Naive thymus-derived CD8-positive, alpha-beta T cell (primary cell): ENCODE measurements at regions not wholly inside any gene's neighbourhood (a gene's known extent, or its start where the extent isn't known, plus 50 kb on each side); places are given as distances from the start of the nearest gene placed in this dataset.

Experiments used
- ATAC-seq, 2 donors: fragments of 150-1000 bp; cut with Tn5 transposase in 1 of 2; sonication (Bioruptor Pico), chemical (Tn5 transposase) in 1 of 2; 1 replicate in 1 of 2; 2 replicates in 1 of 2; pipeline ENCODE4 v1.10.0; 2021; ENCODE audit warnings: mild to moderate bottlenecking in 2 of 2, moderate library complexity in 2 of 2
- POLR2A ChIA-PET: fragments of 350-600 bp; sonication (Branson Sonifier 250); formaldehyde crosslinking; loops from one replicate; lab custom pipeline; 2021; ENCODE audit warnings: antibody characterized with exemption; lab: Charles Lee
- DNase-seq, 10 donors: peaks; one replicate each; pipeline versions ENCODE4 v3.0.0 to v3.0.0-alpha.2; 2020 to 2022
- H3K27ac Mint-ChIP-seq, 10 donors: one replicate each; pipeline ENCODE4 v1.8.0; 2020 to 2022; ENCODE audit warnings: mild to moderate bottlenecking in 10 of 10, mixed read lengths in 10 of 10, moderate library complexity in 4 of 10, inconsistent platforms in 1 of 10
- H3K27me3 Mint-ChIP-seq, 5 donors: one replicate each; pipeline ENCODE4 v1.8.0; 2021 to 2022; ENCODE audit warnings: mixed read lengths in 5 of 5
- H3K36me3 Mint-ChIP-seq, 3 donors: one replicate each; pipeline ENCODE4 v1.8.0; 2020 to 2022; ENCODE audit warnings: mixed read lengths in 3 of 3, mild to moderate bottlenecking in 2 of 3, inconsistent platforms in 1 of 3
- H3K4me1 Mint-ChIP-seq, 4 donors: one replicate each; pipeline ENCODE4 v1.8.0; 2021 to 2022; ENCODE audit warnings: mixed read lengths in 4 of 4
- H3K4me3 Mint-ChIP-seq, 10 donors: one replicate each; pipeline ENCODE4 v1.8.0; 2020 to 2022; ENCODE audit warnings: mild to moderate bottlenecking in 10 of 10, mixed read lengths in 10 of 10, moderate library complexity in 6 of 10, inconsistent platforms in 1 of 10
- H3K9me3 Mint-ChIP-seq, 9 donors: one replicate each; pipeline ENCODE4 v1.8.0; 2020 to 2022; ENCODE audit warnings: mixed read lengths in 9 of 9, mild to moderate bottlenecking in 3 of 9, inconsistent platforms in 1 of 9, moderate library complexity in 1 of 9

DNA sequence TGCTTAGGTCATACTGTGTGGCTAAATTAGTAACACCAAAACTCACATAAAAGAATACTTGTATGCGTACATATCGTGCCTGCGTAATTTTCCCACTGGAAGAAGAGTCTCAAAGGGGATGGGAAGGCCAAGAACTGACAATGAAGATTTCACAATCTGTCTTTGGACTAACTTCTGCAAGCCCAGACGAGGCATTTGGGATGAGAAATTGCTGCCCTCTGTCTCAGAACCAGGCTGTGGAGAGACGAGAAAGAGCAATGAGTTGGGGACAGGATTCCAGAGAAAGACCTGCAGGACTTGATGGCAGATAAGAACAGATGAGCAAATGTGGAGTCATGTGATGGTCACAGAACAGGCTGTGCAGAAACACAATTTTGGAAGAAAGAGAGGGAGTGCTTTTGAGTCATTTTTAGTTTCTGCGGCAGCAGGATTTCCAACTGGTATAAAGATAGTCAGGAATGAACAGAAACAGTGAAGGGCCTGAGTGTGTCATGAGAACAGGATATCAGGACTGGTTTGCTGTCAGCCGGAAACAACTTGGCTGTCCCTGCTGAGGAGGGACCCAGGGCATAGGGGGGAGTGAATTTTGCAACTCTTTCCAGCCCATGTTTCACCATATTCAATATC, 82.7 kb upstream of the CTSC start:
- POLR2A ChIA-PET, result no interaction called here
- no peak overlapping the region for H3K4me3 Mint-ChIP-seq
- DNase-seq (no peak), ATAC-seq (no peak)
- H3K27me3 Mint-ChIP-seq, result no peaks in the 10 kb centered on the region
- peaks cover 19 to 46% (median 37%) of the 10 kb centered on the region in 4 donors for H3K4me1 Mint-ChIP-seq
- H3K9me3 Mint-ChIP-seq, result no peaks in the 10 kb centered on the region
- peak overlapping the region in 1 of 10 donors; percentile 12 for H3K27ac Mint-ChIP-seq
- no peaks in the 10 kb centered on the region for H3K36me3 Mint-ChIP-seq

DNA sequence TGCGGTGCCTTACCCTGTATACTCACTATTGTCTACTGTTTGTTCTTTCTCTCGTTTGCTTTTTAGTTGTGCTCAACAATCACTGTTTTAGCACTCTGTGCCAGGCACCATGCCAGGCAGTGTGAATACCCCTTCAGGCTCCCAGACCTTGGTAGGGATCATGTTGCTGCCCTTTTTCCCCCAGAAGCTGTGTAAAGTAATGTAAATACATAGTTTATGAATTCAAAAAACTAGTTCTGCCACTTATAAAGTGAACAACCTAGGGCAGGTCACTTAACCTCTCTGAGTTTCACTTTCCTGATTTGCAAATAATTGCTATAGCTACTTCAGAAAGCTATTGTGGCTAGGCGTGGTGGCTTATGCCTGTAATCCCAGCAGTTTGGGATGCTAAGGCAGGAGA, 81.0 kb upstream of the CTSC start:
- no peak for ATAC-seq
- Mint-ChIP-seq H3K27me3 (no peaks in the 10 kb centered on the region), H3K36me3 (no peaks in the 10 kb centered on the region), H3K4me3 (no peak overlapping the region), H3K9me3 (no peaks in the 10 kb centered on the region), H3K4me1 (peaks cover 27 to 56% (median 50%) of the 10 kb centered on the region in 4 donors), H3K27ac (no peak overlapping the region)
- DNase-seq, result no peak
- POLR2A ChIA-PET, result no interaction called here

DNA sequence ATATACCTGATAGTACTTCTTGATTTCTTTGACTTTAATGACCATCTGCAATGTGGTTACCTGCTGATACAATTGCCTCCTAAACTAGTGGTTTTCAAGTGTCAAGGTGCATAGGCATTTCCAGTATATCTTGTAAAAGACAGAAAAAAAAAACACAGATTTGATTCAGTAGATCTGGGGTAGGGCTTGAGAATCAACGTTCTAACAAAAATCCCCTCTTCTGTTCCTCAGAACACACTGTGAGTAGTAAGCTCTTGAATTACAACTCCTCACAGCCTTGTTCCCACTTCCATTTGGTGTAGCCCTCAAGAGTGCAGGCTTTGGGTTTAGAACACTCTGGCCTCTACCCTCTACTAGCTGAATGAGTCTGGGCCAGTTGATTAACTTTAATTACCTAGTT, 78.0 kb upstream of the CTSC start:
- Mint-ChIP-seq H3K36me3 (peaks cover 0 to 3% (median 0%) of the 10 kb centered on the region in 3 donors), H3K9me3 (no peaks in the 10 kb centered on the region), H3K27me3 (no peaks in the 10 kb centered on the region), H3K4me1 (peaks cover 23 to 42% (median 37%) of the 10 kb centered on the region in 4 donors), H3K27ac (peak overlapping the region in 6 of 10 donors; percentile 15 to 74 (median 48)), H3K4me3 (peak overlapping the region in 7 of 10 donors; percentile 69 to 78 (median 77))
- ATAC-seq (no peak), DNase-seq (no peak)
- POLR2A ChIA-PET, result interaction anchor here (1.5 kb wide), 1 partner anchor 78 kb away, joined by 4 read pairs; the partner anchor contains the start of gene CTSC

DNA sequence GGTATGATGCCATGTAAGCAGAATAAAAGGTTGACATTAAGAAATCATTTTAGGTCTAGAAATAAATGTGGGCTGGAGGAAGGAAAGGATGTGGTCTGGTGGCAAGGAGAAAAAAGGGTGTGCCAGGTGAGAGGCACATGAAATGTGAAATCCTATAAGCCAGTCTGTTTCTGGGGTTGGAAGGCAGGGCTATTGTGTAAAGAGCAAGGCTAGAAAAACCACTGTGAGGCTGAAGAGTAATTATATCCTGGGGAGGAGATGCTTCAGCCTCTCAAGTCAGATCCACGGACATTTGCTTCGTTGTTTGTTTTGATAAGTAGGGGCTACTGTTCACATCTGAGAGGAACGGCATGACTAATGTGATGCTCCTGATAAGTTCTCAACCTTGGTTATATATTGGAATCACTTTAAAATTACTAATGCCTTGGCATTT, 77.5 kb upstream of the CTSC start:
- DNase-seq (peak in 3 of 10 donors; percentile 46 to 53 (median 48)), ATAC-seq (peak; percentile 52 to 88)
- POLR2A ChIA-PET, result interaction anchor here (1.2 to 1.5 kb wide), 2 partner anchors 10 to 77 kb away, joined by 3 to 4 read pairs; partner anchors contain the start of gene CTSC
- H3K9me3 Mint-ChIP-seq, result no peaks in the 10 kb centered on the region
- H3K36me3 Mint-ChIP-seq, result peaks cover 0 to 3% (median 0%) of the 10 kb centered on the region in 3 donors
- H3K4me3 Mint-ChIP-seq, result peak overlapping the region; percentile 52 to 79 (median 78)
- no peaks in the 10 kb centered on the region for H3K27me3 Mint-ChIP-seq
- peak overlapping the region in 9 of 10 donors; percentile 2 to 78 (median 6) for H3K27ac Mint-ChIP-seq
- peaks cover 23 to 37% (median 33%) of the 10 kb centered on the region in 4 donors for H3K4me1 Mint-ChIP-seq

DNA sequence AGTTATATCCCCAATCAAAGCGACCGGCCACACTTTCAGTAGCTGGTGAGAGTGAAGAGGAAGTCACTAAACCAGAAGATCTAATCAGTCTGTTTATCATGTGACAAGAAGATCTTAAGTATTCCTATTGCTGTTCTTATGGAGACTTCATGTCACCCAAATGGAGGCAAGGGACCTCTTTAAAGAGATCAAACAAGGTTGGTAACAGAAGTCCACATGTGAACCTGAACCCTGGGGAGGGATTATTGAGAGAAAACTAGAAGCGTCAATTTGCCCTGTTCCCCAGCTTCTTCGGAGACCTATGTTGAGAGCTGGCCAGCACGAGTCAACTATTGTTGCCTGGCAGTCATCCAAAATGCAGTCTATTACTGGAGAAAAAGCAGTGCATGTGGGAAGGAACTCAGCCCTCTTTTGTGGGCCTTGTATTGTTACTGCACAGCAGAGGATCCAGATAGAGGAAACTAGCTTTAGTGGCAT, 76.9 kb upstream of the CTSC start:
- DNase-seq (peak in 5 of 10 donors; percentile 2 to 44 (median 11)), ATAC-seq (peak; percentile 59 to 66)
- Mint-ChIP-seq H3K27me3 (no peaks in the 10 kb centered on the region), H3K4me3 (peak overlapping the region; percentile 52 to 79 (median 78)), H3K4me1 (peaks cover 21 to 37% (median 30%) of the 10 kb centered on the region in 4 donors), H3K27ac (peak overlapping the region in 9 of 10 donors; percentile 8 to 78 (median 44)), H3K36me3 (peaks cover 0 to 3% (median 0%) of the 10 kb centered on the region in 3 donors), H3K9me3 (no peaks in the 10 kb centered on the region)
- POLR2A ChIA-PET, result interaction anchor here (1.2 to 1.5 kb wide), 2 partner anchors 11 to 77 kb away, joined by 3 to 4 read pairs; partner anchors contain the start of gene CTSC

DNA sequence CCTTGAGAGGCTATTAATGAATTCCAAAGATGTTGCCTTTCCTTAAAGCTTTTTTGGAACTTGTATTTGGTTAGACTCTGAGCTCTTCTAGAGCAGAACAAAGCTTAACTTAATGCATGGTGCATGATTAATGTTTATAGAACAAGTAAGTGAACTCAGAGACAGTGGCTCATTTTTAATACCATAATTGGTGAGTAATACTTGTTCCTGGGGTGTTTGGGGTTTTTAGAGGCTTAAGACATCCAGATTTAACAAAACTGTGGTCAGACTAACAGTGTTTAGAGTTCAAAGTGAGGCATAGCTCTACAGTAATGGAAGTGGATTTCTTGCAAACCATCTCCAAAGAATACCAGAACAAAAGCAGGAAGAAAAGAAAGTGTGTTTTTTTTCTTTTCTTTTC, 73.7 kb upstream of the CTSC start:
- POLR2A ChIA-PET, result no interaction called here
- peaks cover 19 to 33% (median 29%) of the 10 kb centered on the region in 4 donors for H3K4me1 Mint-ChIP-seq
- H3K36me3 Mint-ChIP-seq, result peaks cover 0 to 3% (median 0%) of the 10 kb centered on the region in 3 donors
- H3K4me3 Mint-ChIP-seq, result no peak overlapping the region
- no peaks in the 10 kb centered on the region for H3K27me3 Mint-ChIP-seq
- no peak for DNase-seq
- H3K27ac Mint-ChIP-seq, result no peak overlapping the region
- ATAC-seq, result no peak
- H3K9me3 Mint-ChIP-seq, result no peaks in the 10 kb centered on the region

DNA sequence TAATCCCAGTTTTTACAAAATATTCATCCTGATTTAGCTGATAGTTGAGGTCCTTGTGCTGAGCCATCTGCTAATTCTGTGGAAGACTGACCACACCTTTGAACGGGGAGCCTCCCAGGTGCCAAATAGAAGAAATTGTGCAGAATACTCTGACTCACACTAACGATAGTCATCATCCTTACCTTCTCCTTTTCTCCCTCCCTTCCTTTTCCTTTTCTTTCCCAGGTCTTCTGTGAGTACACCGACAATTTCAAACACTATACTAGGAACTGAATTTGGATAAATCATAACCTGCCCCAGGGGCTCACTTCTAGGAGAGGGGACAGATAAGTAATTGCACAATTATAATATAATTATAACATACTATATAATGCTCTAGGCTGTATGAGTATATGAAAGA, 73.1 kb upstream of the CTSC start:
- no peak overlapping the region for H3K4me3 Mint-ChIP-seq
- ATAC-seq (no peak), DNase-seq (no peak)
- H3K27ac Mint-ChIP-seq, result no peak overlapping the region
- H3K36me3 Mint-ChIP-seq, result peaks cover 0 to 3% (median 0%) of the 10 kb centered on the region in 3 donors
- POLR2A ChIA-PET, result no interaction called here
- no peaks in the 10 kb centered on the region for H3K27me3 Mint-ChIP-seq
- no peaks in the 10 kb centered on the region for H3K9me3 Mint-ChIP-seq
- H3K4me1 Mint-ChIP-seq, result peaks cover 17 to 31% (median 24%) of the 10 kb centered on the region in 4 donors

DNA sequence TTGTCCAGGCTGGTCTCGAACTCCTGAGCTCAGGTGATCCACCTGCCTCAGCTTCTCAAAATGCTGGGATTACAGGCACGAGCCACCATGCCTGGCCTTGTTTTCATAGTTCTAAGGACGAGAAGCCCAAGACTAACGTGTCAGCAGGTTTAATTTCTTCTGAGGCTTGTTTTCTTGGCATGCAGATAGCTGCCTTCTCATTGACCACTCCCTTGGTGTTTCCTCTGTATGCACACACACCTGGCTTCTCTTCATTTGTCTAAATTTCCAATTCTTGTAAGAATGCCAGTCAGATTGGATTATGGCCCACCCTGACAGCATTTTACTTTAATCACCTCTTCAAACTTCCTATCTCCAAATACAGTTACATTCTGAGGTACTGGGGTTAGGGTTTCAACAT, 72.5 kb upstream of the CTSC start:
- Mint-ChIP-seq H3K27me3 (no peaks in the 10 kb centered on the region), H3K4me3 (no peak overlapping the region), H3K4me1 (peaks cover 14 to 27% (median 18%) of the 10 kb centered on the region in 4 donors), H3K36me3 (peaks cover 0 to 3% (median 0%) of the 10 kb centered on the region in 3 donors), H3K9me3 (no peaks in the 10 kb centered on the region), H3K27ac (peak overlapping the region in 1 of 10 donors; percentile 15)
- ATAC-seq (no peak), DNase-seq (no peak)
- POLR2A ChIA-PET, result no interaction called here

DNA sequence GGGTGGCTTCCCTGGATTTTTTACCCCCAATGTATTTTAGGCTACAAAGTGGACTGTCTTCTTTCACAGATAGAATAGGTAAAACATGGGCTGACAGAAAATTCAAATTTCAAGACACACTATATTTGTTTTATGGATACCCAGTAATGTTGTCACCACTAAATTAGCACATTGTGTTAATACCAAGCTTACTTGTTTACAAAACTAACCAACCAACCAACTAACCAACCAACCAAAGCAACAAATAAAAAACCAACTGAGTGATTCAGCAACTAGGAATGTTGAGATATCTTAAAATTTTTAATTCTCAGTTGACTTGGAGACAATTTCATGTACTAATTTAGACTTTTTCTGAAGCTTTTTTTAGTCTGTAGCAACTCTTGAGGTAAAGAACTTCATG, 69.3 kb upstream of the CTSC start:
- H3K4me1 Mint-ChIP-seq, result peaks cover 2 to 14% (median 7%) of the 10 kb centered on the region in 4 donors
- no peak overlapping the region for H3K4me3 Mint-ChIP-seq
- POLR2A ChIA-PET, result no interaction called here
- H3K9me3 Mint-ChIP-seq, result no peaks in the 10 kb centered on the region
- no peak overlapping the region for H3K27ac Mint-ChIP-seq
- DNase-seq (no peak), ATAC-seq (no peak)
- H3K36me3 Mint-ChIP-seq, result no peaks in the 10 kb centered on the region
- H3K27me3 Mint-ChIP-seq, result no peaks in the 10 kb centered on the region

DNA sequence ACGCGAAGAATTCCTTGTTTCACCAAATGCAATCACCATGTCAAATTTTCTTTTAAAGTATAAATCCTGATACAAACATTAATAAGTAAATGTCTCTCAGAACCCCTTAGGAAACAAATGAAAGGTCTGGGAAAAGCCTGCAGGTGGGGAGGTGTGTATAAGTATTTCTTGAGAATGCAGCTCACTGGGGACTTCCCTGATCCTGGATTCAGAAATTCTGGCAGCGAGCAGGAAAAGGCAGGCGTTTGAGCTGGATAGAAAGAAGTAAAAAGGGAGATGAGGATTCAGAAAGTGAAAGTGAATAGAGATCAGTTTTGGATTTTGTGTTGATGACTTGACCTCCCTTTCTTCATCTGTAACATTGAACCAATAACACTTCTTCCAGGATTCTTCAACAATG, 68.3 kb upstream of the CTSC start:
- H3K9me3 Mint-ChIP-seq, result no peaks in the 10 kb centered on the region
- H3K4me3 Mint-ChIP-seq, result no peak overlapping the region
- H3K27me3 Mint-ChIP-seq, result no peaks in the 10 kb centered on the region
- POLR2A ChIA-PET, result no interaction called here
- H3K36me3 Mint-ChIP-seq, result no peaks in the 10 kb centered on the region
- no peak for ATAC-seq
- H3K27ac Mint-ChIP-seq, result no peak overlapping the region
- DNase-seq, result no peak
- peaks cover 2 to 14% (median 7%) of the 10 kb centered on the region in 4 donors for H3K4me1 Mint-ChIP-seq

DNA sequence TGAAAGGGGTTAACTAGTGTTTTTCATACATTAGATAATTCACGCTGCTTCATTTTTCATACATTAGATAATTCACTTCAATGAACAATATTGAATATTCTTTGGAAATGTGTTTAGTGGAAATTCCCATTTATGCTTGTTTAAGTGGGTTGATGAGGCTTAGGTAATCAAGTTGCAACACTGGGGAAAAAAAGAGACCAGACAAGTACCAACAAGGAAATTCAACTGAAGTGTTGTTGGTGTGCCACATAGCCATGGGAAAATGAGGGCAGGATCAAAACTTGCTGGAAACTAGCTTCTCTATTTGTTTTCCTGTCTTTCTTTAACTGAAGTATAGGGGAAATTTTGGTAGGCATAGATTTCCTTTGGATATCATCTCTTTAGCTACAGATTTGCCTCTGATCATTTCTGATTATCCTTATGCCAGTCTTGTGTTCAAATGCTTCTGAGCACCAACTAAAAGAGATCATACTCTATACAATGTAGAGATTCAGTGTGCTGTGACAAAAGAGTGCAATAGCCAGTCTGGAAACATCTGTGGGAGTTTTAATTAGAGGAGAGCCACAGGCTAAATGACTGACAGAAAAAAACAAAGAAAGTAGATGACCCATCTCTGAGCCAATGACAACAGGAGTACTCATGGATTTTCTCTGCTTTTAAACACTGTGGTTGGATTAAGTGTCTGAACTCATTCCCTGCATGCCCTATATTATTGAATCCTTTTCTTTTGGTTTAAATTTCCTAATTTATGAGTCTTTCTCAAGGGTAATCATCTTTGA, 67.6 kb upstream of the CTSC start:
- POLR2A ChIA-PET, result no interaction called here

DNA sequence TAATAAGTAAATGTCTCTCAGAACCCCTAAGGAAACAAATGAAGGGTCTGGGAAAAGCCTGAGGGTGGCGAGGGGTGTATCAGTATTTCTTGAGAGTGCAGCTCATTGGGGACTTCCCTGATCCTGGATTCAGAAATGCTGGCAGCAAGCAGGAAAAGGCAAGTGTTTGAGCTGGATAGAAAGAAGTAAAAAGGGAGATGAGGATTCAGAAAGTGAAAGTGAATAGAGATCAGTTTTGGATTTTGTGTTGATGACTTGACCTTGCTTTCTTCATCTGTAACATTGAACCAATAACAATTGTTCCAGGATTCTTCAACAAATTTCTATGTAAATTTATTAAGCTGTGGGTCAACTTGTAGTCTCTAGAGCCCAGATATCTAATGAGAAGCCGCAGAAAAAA, 66.9 kb upstream of the CTSC start:
- H3K9me3 Mint-ChIP-seq, result peaks cover 0 to 1% (median 0%) of the 10 kb centered on the region in 9 donors
- H3K27ac Mint-ChIP-seq, result no peak overlapping the region
- peaks cover 2 to 14% (median 7%) of the 10 kb centered on the region in 4 donors for H3K4me1 Mint-ChIP-seq
- POLR2A ChIA-PET, result no interaction called here
- no peaks in the 10 kb centered on the region for H3K27me3 Mint-ChIP-seq
- ATAC-seq (no peak), DNase-seq (no peak)
- no peaks in the 10 kb centered on the region for H3K36me3 Mint-ChIP-seq
- H3K4me3 Mint-ChIP-seq, result no peak overlapping the region

More for the DNA sequence above, 67.6 kb upstream of the CTSC start:
- no peaks in the 10 kb centered on the region for H3K36me3 Mint-ChIP-seq
- no peaks in the 10 kb centered on the region for H3K27me3 Mint-ChIP-seq
- no peak overlapping the region for H3K27ac Mint-ChIP-seq
- no peaks in the 10 kb centered on the region for H3K9me3 Mint-ChIP-seq
- DNase-seq (no peak), ATAC-seq (no peak)
- H3K4me3 Mint-ChIP-seq, result no peak overlapping the region
- peaks cover 2 to 14% (median 7%) of the 10 kb centered on the region in 4 donors for H3K4me1 Mint-ChIP-seq

DNA sequence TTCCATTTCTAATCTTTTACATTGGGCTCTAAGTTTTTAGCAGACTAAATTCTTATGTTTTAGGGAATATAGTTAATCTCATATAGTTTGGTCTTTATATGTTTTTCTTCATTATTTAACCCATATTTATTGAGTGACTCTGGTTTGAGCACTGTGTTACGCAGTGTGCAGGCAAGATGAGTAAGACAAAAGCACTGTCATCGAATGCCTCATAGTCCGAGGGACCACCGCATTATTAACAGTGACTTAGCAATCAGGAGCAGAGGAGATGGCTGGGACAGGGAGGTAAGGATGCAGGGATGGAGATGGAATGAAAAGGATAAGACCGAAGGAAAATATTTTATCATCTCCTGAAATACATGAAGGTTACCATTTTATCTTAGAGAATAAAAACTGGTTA, 65.2 kb upstream of the CTSC start:
- H3K4me1 Mint-ChIP-seq, result peaks cover 2 to 14% (median 5%) of the 10 kb centered on the region in 4 donors
- peaks cover 0 to 1% (median 0%) of the 10 kb centered on the region in 9 donors for H3K9me3 Mint-ChIP-seq
- H3K27ac Mint-ChIP-seq, result no peak overlapping the region
- H3K4me3 Mint-ChIP-seq, result no peak overlapping the region
- H3K27me3 Mint-ChIP-seq, result no peaks in the 10 kb centered on the region
- POLR2A ChIA-PET, result no interaction called here
- no peaks in the 10 kb centered on the region for H3K36me3 Mint-ChIP-seq
- ATAC-seq (no peak), DNase-seq (no peak)
